Medulla oblongata (tissue), 1 donor: ENCODE measurements at regions not wholly inside any gene's neighbourhood (a gene's known extent, or its start where the extent isn't known, plus 50 kb on each side); places are given as distances from the start of the nearest gene placed in this dataset.

Source experiments
- DNase-seq: peaks from one replicate; pipeline ENCODE4 v3.0.0-alpha.2; 2015; ENCODE audit errors: extremely low spot score

GRCh38 chr10:83252169-83252568, 887.1 kb upstream of the GHITM start:
- DNase-seq, result no peak

- no peak for DNase-seq
These were observed 886.7 kb upstream of the GHITM start for GRCh38 chr10:83252596-83252995.

- DNase-seq, result no peak
These were observed 886.2 kb upstream of the GHITM start for GRCh38 chr10:83253011-83253671.

GRCh38 chr10:83254698-83255097, 884.6 kb upstream of the GHITM start:
- DNase-seq, result no peak

GRCh38 chr10:83262434-83262833, 876.9 kb upstream of the GHITM start:
- no peak for DNase-seq

GRCh38 chr10:83272666-83273434, 866.5 kb upstream of the GHITM start:
- DNase-seq, result no peak

- no peak for DNase-seq
These were observed 865.2 kb upstream of the GHITM start for GRCh38 chr10:83274088-83274487.

- no peak for DNase-seq
These were observed 862.3 kb upstream of the GHITM start for GRCh38 chr10:83276971-83277370.

- DNase-seq, result no peak
These were observed 856.2 kb upstream of the GHITM start for GRCh38 chr10:83283151-83283550.

GRCh38 chr10:83287374-83287773, 851.9 kb upstream of the GHITM start:
- DNase-seq, result no peak

- DNase-seq, result no peak
These were observed 849.9 kb upstream of the GHITM start for GRCh38 chr10:83289373-83289772.

GRCh38 chr10:83289948-83290347, 849.4 kb upstream of the GHITM start:
- no peak for DNase-seq

GRCh38 chr10:83301732-83302131, 837.6 kb upstream of the GHITM start:
- no peak for DNase-seq

GRCh38 chr10:83302623-83303022, 836.7 kb upstream of the GHITM start:
- no peak for DNase-seq

- DNase-seq, result no peak
These were observed 828.6 kb upstream of the GHITM start for GRCh38 chr10:83310688-83311087.

GRCh38 chr10:83312570-83312969, 826.7 kb upstream of the GHITM start:
- DNase-seq, result no peak

- DNase-seq, result no peak
These were observed 806.6 kb upstream of the GHITM start for GRCh38 chr10:83332690-83333089.

GRCh38 chr10:83333566-83333965, 805.7 kb upstream of the GHITM start:
- no peak for DNase-seq

- no peak for DNase-seq
These were observed 795.6 kb upstream of the GHITM start for GRCh38 chr10:83343676-83344075.

- DNase-seq, result no peak
These were observed 792.9 kb upstream of the GHITM start for GRCh38 chr10:83346266-83346910.

- DNase-seq, result no peak
These were observed 786.7 kb upstream of the GHITM start for GRCh38 chr10:83352588-83352987.

- no peak for DNase-seq
These were observed 784.9 kb upstream of the GHITM start for GRCh38 chr10:83354456-83354855.

GRCh38 chr10:83357004-83357403, 782.3 kb upstream of the GHITM start:
- no peak for DNase-seq
